HepG2 (cell line): ENCODE measurements at regions not wholly inside any gene's neighbourhood (a gene's known extent, or its start where the extent isn't known, plus 50 kb on each side); places are given as distances from the start of the nearest gene placed in this dataset.
A peak's percentile ranks its signal among the peaks of the same experiment; 100 is the strongest.

Source experiments
- AGO2 ChIP-seq: fragments of 200-400 bp; formaldehyde crosslinking; optimal IDR thresholded peaks from 2 replicates; pipeline ENCODE3; 2017; ENCODE audit warnings: mild to moderate bottlenecking, low read depth, low read length, moderate library complexity
- HHEX ChIP-seq: IDR thresholded peaks from 2 replicates; pipeline ENCODE4 v1.6.1; 2016; ENCODE audit warnings: control low read depth
- ISL2 ChIP-seq: sonication (generic); formaldehyde crosslinking; IDR thresholded peaks from 2 replicates; pipeline ENCODE4 v1.5.0; 2020; ENCODE audit warnings: missing genetic modification reagents
- NCOR1 ChIP-seq: fragments of 200-600 bp; sonication (generic); IDR thresholded peaks from 2 replicates; pipeline ENCODE4 v1.7.0; 2017; ENCODE audit warnings: antibody characterized with exemption, low read length, borderline replicate concordance
- NFKBIZ ChIP-seq: IDR thresholded peaks from 2 replicates; pipeline ENCODE4 v1.6.1; 2018; ENCODE audit warnings: missing genetic modification reagents, missing compliant biosample characterization
- NFRKB ChIP-seq: fragments of 450-650 bp; IDR thresholded peaks from 2 replicates; pipeline ENCODE4 v1.6.1; 2017
- SALL1 ChIP-seq: sonication (generic); formaldehyde crosslinking; IDR thresholded peaks from 2 replicates; pipeline ENCODE4 v1.8.0; 2022; ENCODE audit warnings: mild to moderate bottlenecking, missing genetic modification reagents
- SMARCC2 ChIP-seq: fragments of 450-650 bp; IDR thresholded peaks from 2 replicates; pipeline ENCODE4 v1.6.1; 2017; ENCODE audit warnings: antibody characterized with exemption, mild to moderate bottlenecking
- ZBTB20 ChIP-seq: sonication (generic); formaldehyde crosslinking; IDR thresholded peaks from 2 replicates; pipeline ENCODE4 v1.8.1; 2023; ENCODE audit warnings: missing genetic modification reagents, low read depth, mild to moderate bottlenecking, borderline replicate concordance
- ZFP1 ChIP-seq: IDR thresholded peaks from 2 replicates; pipeline ENCODE4 v1.6.1; 2016
- ZFX ChIP-seq: sonication (generic); formaldehyde crosslinking; IDR thresholded peaks from 2 replicates; pipeline ENCODE4 v1.4.0; 2020; ENCODE audit warnings: mild to moderate bottlenecking, low read depth, missing genetic modification reagents, moderate library complexity
- ZNF101 ChIP-seq: sonication (generic); formaldehyde crosslinking; IDR thresholded peaks from 2 replicates; pipeline ENCODE4 v1.4.0; 2020; ENCODE audit warnings: mild to moderate bottlenecking, low read depth, missing genetic modification reagents, borderline replicate concordance
- ZNF281 ChIP-seq: sonication (generic); formaldehyde crosslinking; IDR thresholded peaks from 2 replicates; pipeline ENCODE4 v1.4.0; 2020; ENCODE audit warnings: missing genetic modification reagents, borderline replicate concordance
- ZNF329 ChIP-seq: sonication (generic); formaldehyde crosslinking; IDR thresholded peaks from 2 replicates; pipeline ENCODE4 v1.9.0; 2021; ENCODE audit warnings: low read depth, mild to moderate bottlenecking, missing genetic modification reagents
- ZNF570 ChIP-seq: sonication (generic); formaldehyde crosslinking; IDR thresholded peaks from 2 replicates; pipeline ENCODE4 v1.4.0; 2020; ENCODE audit warnings: mild to moderate bottlenecking, missing genetic modification reagents, borderline replicate concordance
- ZNF629 ChIP-seq: sonication (generic); formaldehyde crosslinking; conservative IDR thresholded peaks from 2 replicates; pipeline ENCODE4 v1.5.0; 2020; ENCODE audit warnings: missing genetic modification reagents
- TF ChIP-seq, protein P1 (sequence below): sonication (generic); formaldehyde crosslinking; conservative IDR thresholded peaks from 2 replicates; pipeline ENCODE4 v1.5.0; 2020; ENCODE audit warnings: missing genetic modification reagents
- TF ChIP-seq, protein P2 (sequence below): sonication (generic); formaldehyde crosslinking; IDR thresholded peaks from 2 replicates; pipeline ENCODE4 v1.5.0; 2020; ENCODE audit warnings: mild to moderate bottlenecking, missing genetic modification reagents, moderate library complexity
- TF ChIP-seq, protein P3 (sequence below): IDR thresholded peaks from 2 replicates; pipeline ENCODE4 v1.6.1; 2016; ENCODE audit warnings: missing biosample characterization, missing genetic modification reagents, low read depth
- TF ChIP-seq, protein P4 (sequence below): sonication (generic); formaldehyde crosslinking; conservative IDR thresholded peaks from 2 replicates; pipeline ENCODE4 v1.8.0; 2022; ENCODE audit warnings: mild to moderate bottlenecking, moderate library complexity, missing genetic modification reagents

DNA sequence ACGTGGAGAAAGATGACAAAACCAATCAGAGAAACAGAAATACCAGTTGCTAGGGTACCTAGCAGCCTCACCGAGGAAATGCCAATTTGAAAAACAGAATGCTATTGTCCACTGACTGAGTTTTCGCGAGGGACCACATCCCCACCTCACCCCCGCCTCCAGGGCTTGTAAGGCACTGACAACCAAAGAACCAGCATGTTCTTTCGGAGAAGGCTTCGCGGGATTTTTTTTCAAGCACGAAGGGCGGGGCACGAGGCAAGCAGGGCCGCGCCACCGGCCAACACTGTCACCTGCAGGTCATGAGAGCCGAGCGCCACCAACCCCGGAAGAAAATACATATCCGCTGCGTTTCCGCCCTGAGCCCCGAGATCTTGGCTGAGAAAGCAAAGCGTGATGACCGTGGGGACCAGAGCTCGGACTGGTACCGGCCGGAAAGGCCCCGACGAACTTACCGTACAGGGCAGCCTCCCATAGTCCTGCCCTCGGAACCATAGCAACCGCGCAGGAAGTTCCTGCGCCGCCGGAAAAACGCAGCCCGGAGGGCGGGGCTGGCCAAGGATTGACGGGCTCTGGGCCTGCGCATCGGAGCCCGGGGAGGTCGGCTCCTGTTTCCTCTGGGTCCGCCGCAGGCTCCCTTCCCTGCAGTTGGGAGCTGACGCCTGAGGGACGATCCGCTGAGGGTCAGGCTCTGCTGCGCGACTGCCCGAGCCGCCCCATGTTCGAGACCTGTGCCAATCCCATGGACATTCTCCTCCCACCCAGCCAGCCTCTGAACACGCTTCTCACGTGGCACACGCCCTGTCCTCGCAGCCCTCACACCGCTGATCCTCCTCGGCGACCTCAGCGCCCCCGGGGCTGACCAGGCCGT is 59.2 kb upstream of the PAGE5 start (continued):
- TF ChIP-seq HHEX (CRISPR knock-in tag) (no peak), AGO2 (peak; percentile 18), ZFX (CRISPR knock-in tag) (peak; percentile 71), SALL1 (CRISPR knock-in tag) (peak; percentile 34; the same call in 1 of the 2 replicates), ZBTB20 (no peak), SMARCC2 (no peak), ZNF329 (0 out of 2 replicates have a peak, but pooled peaks have one; percentile 39), NCOR1 (no peak), ZNF101 (CRISPR knock-in tag) (no peak), ISL2 (CRISPR knock-in tag) (peak; percentile 47; the same call in 1 of the 2 replicates), NFRKB (no peak), ZNF570 (CRISPR knock-in tag) (no peak), ZNF629 (CRISPR knock-in tag) (no peak), ZNF281 (no peak), ZFP1 (CRISPR knock-in tag) (no peak), NFKBIZ (CRISPR knock-in tag) (no peak)
- TF ChIP-seq, protein P1, sequence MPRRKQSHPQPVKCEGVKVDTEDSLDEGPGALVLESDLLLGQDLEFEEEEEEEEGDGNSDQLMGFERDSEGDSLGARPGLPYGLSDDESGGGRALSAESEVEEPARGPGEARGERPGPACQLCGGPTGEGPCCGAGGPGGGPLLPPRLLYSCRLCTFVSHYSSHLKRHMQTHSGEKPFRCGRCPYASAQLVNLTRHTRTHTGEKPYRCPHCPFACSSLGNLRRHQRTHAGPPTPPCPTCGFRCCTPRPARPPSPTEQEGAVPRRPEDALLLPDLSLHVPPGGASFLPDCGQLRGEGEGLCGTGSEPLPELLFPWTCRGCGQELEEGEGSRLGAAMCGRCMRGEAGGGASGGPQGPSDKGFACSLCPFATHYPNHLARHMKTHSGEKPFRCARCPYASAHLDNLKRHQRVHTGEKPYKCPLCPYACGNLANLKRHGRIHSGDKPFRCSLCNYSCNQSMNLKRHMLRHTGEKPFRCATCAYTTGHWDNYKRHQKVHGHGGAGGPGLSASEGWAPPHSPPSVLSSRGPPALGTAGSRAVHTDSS = no peak
- TF ChIP-seq, protein P2, sequence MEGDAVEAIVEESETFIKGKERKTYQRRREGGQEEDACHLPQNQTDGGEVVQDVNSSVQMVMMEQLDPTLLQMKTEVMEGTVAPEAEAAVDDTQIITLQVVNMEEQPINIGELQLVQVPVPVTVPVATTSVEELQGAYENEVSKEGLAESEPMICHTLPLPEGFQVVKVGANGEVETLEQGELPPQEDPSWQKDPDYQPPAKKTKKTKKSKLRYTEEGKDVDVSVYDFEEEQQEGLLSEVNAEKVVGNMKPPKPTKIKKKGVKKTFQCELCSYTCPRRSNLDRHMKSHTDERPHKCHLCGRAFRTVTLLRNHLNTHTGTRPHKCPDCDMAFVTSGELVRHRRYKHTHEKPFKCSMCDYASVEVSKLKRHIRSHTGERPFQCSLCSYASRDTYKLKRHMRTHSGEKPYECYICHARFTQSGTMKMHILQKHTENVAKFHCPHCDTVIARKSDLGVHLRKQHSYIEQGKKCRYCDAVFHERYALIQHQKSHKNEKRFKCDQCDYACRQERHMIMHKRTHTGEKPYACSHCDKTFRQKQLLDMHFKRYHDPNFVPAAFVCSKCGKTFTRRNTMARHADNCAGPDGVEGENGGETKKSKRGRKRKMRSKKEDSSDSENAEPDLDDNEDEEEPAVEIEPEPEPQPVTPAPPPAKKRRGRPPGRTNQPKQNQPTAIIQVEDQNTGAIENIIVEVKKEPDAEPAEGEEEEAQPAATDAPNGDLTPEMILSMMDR (CRISPR knock-in tag) = peak; percentile 80
- TF ChIP-seq, protein P3, sequence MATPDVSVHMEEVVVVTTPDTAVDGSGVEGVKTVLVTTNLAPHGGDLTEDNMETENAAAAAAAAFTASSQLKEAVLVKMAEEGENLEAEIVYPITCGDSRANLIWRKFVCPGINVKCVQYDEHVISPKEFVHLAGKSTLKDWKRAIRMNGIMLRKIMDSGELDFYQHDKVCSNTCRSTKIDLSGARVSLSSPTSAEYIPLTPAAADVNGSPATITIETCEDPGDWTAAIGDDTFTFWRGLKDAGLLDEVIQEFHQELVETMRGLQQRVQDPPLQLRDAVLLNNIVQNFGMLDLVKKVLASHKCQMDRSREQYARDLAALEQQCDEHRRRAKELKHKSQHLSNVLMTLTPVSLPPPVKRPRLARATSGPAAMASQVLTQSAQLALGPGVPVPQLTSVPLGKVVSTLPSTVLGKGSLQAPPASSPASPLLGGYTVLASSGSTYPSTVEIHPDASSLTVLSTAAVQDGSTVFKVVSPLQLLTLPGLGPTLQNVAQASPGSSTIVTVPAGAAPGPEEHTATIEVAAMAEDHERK (CRISPR knock-in tag) = 0 out of 2 replicates have a peak, but pooled peaks have one; percentile 13
- TF ChIP-seq, protein P4, sequence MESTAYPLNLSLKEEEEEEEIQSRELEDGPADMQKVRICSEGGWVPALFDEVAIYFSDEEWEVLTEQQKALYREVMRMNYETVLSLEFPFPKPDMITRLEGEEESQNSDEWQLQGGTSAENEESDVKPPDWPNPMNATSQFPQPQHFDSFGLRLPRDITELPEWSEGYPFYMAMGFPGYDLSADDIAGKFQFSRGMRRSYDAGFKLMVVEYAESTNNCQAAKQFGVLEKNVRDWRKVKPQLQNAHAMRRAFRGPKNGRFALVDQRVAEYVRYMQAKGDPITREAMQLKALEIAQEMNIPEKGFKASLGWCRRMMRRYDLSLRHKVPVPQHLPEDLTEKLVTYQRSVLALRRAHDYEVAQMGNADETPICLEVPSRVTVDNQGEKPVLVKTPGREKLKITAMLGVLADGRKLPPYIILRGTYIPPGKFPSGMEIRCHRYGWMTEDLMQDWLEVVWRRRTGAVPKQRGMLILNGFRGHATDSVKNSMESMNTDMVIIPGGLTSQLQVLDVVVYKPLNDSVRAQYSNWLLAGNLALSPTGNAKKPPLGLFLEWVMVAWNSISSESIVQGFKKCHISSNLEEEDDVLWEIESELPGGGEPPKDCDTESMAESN (CRISPR knock-in tag) = 0 out of 2 replicates have a peak, but pooled peaks have one; percentile 8
